Lower leg skin (tissue), 4 donors: ENCODE measurements at regions not wholly inside any gene's neighbourhood (a gene's known extent, or its start where the extent isn't known, plus 50 kb on each side); places are given as distances from the start of the nearest gene placed in this dataset.

Source experiments
- DNase-seq, 2 donors: peaks; one replicate each; pipeline ENCODE4 v3.0.0-alpha.2; 2019; ENCODE audit warnings: low spot score in 2 of 2
- H3K4me3 ChIP-seq: fragments of 200-600 bp; sonication (generic); 2 replicates; pipeline ENCODE4 v1.5.1; 2017; ENCODE audit warnings: mild to moderate bottlenecking, low read depth; ENCODE audit not compliant: poor library complexity, severe bottlenecking
- CTCF ChIP-seq, 3 donors: fragments of 450-650 bp; IDR thresholded peaks; one replicate each; pipeline ENCODE4 v1.5.1; 2016; ENCODE audit warnings: antibody characterized with exemption in 3 of 3, mild to moderate bottlenecking in 3 of 3, moderate library complexity in 2 of 3
- POLR2A ChIP-seq, 2 donors: fragments of 450-650 bp; IDR thresholded peaks; one replicate each; pipeline ENCODE4 v1.6.1; 2016 to 2017; ENCODE audit warnings: antibody characterized with exemption in 2 of 2, mild to moderate bottlenecking in 1 of 2, moderate library complexity in 1 of 2
- WGBS, 2 donors: methylation state at CpG; one replicate each; pipeline ENCODE4 v1.1.5; 2018; 5-methylcytosine and 5-hydroxymethylcytosine counted together
- intact Hi-C: fragments of 100-400 bp; cut with DNase I; formaldehyde crosslinking; loops from one replicate; pipeline ENCODE4 v1.15.0; 2023; ENCODE audit warnings: low total_unique reads

GRCh38 chr4:187576751-187577150 lies 418.8 kb upstream of the ZFP42 start:
- H3K4me3 ChIP-seq: no peak overlapping the region
- TF ChIP-seq CTCF (IDR thresholded peaks at IDR 0.05) (no peak), POLR2A (IDR thresholded peaks at IDR 0.05) (no peak)
- intact Hi-C loops: no loop called here
- DNase-seq: no peak

- TF ChIP-seq POLR2A (IDR thresholded peaks at IDR 0.05) (no peak), CTCF (IDR thresholded peaks at IDR 0.05) (no peak)
- DNase-seq: no peak
- intact Hi-C loops: no loop called here
- H3K4me3 ChIP-seq: no peak overlapping the region
- 32 to 35% methylated on average over 6 of the region's 6 CpGs for WGBS, 2 donors
Observed at GRCh38 chr4:187577941-187578480, 417.6 kb upstream of the ZFP42 start.

GRCh38 chr4:187586892-187587291 lies 408.7 kb upstream of the ZFP42 start:
- no peak for TF ChIP-seq POLR2A (IDR thresholded peaks at IDR 0.05)
- 71 to 77% methylated on average over 7 of the region's 7 CpGs for whole genome bisulfite sequencing, 2 donors
- DNase-seq: no peak
- H3K4me3 ChIP-seq: no peak overlapping the region
- intact Hi-C loops: no loop called here

- intact Hi-C loops: no loop called here
- TF ChIP-seq CTCF (IDR thresholded peaks at IDR 0.05): no peak
- TF ChIP-seq POLR2A (IDR thresholded peaks at IDR 0.05): no peak
- DNase-seq: no peak
- no peak overlapping the region for H3K4me3 ChIP-seq
- WGBS, 2 donors: 39 to 46% methylated on average over 5 of the region's 5 CpGs
Observed at GRCh38 chr4:187598196-187598595, 397.4 kb upstream of the ZFP42 start.

- WGBS, 2 donors: 11 to 15% methylated on average over 11 of the region's 11 CpGs
- DNase-seq: no peak
- intact Hi-C loops: no loop called here
- no peak overlapping the region for H3K4me3 ChIP-seq
- TF ChIP-seq CTCF (IDR thresholded peaks at IDR 0.05): no peak
- TF ChIP-seq POLR2A (IDR thresholded peaks at IDR 0.05): no peak
Observed at GRCh38 chr4:187602339-187603092, 393.1 kb upstream of the ZFP42 start.

GRCh38 chr4:187603093-187604025 lies 392.2 kb upstream of the ZFP42 start:
- H3K4me3 ChIP-seq: no peak overlapping the region
- no peak for DNase-seq
- TF ChIP-seq CTCF (IDR thresholded peaks at IDR 0.05) (no peak), POLR2A (IDR thresholded peaks at IDR 0.05) (no peak)
- intact Hi-C loops: no loop called here
- WGBS, 2 donors: 57 to 64% methylated on average over 5 of the region's 5 CpGs
